GM10266 (cell line): ENCODE measurements at regions not wholly inside any gene's neighbourhood (a gene's known extent, or its start where the extent isn't known, plus 50 kb on each side); places are given as distances from the start of the nearest gene placed in this dataset.

Experiments
- DNase-seq: peaks from one replicate; pipeline ENCODE4 v3.0.0; 2012; ENCODE audit errors: extremely low spot score
- TF ChIP-seq, protein P1 (sequence below): IDR thresholded peaks from 2 replicates; pipeline ENCODE4 v1.5.1; 2012; ENCODE audit warnings: mild to moderate bottlenecking, low read depth; ENCODE audit not compliant: control insufficient read depth, insufficient read depth; ENCODE audit errors: missing control alignments

DNA sequence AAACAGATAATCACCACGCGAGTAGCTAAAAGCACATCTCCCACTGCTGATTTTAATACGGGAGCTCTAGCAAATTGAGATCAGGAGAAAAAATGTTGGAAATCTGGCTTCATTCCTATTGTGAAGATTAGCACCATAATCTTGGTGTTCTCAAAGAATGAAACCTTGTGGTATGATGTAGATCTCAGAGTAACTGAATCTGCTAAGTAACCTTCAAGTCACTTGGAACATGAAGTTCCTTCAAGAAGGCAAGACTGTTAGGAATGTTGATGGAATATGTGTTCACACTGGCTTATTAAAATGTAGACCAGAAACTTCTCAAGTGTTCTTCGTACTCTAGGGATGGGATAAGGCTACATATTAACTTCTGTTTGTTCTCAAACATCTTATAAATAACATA is 117.4 kb upstream of the CHRM3 start:
- no peak for DNase-seq
- TF ChIP-seq, protein P1, sequence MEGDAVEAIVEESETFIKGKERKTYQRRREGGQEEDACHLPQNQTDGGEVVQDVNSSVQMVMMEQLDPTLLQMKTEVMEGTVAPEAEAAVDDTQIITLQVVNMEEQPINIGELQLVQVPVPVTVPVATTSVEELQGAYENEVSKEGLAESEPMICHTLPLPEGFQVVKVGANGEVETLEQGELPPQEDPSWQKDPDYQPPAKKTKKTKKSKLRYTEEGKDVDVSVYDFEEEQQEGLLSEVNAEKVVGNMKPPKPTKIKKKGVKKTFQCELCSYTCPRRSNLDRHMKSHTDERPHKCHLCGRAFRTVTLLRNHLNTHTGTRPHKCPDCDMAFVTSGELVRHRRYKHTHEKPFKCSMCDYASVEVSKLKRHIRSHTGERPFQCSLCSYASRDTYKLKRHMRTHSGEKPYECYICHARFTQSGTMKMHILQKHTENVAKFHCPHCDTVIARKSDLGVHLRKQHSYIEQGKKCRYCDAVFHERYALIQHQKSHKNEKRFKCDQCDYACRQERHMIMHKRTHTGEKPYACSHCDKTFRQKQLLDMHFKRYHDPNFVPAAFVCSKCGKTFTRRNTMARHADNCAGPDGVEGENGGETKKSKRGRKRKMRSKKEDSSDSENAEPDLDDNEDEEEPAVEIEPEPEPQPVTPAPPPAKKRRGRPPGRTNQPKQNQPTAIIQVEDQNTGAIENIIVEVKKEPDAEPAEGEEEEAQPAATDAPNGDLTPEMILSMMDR, result no peak

DNA sequence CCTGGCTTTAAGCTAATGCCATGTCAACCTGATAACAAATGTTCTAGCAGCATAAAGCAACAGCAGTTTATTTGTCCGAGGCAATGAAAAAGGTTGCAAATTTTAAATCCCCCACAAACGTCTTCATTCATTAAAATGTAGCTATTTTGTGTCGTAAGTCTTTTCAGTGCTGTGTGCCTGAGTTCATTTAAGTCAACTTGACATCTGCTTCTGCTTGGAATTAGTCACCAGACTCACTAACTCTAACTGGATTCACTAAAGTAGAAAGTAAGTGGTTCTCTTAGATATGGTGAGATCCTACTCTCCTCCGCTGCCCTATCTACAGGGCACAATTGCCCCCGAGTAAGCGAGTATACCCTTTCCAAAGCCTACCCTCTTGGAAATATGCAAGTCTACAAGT is 118.4 kb upstream of the CHRM3 start:
- TF ChIP-seq, protein P1, result no peak
- no peak for DNase-seq

DNA sequence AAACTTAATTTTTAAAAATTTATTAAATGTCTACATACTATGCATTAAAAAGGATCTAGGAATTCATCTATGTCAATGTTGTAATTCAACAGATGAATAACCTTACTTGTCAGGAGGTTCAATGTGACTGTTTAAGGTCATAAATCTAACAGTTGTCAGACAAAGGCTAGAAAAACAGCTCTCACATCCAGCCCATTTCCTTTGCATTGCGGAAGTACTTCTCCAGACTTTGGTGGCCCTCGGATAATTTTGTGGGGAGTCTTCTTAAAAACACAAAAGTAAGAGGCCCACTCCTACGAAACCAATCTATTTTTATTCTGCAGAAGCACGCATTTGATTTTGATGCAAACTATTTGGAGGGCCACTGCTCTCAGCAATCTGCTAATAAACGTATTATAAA is 122.6 kb upstream of the CHRM3 start:
- no peak for DNase-seq
- TF ChIP-seq, protein P1, result no peak

DNA sequence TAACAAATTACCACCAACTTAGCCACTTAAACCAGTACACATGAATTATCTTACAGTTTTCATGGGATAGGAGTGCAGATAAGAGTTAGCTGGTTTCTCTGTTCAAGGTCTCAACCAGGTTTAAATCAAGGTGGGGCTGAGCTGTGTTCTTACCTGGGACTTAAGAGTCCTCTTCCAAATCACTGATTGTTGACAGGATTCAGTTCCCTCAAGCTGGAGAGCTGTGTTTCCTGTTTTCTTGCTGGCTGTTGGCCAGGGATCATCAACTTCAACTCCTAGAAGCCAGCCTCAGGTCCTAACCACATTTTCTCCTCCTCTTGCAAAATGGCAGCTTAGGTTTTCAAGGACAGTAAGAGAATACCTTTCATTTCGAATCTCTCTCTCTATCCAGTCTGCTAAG is 123.8 kb upstream of the CHRM3 start:
- TF ChIP-seq, protein P1, result no peak
- DNase-seq, result no peak

DNA sequence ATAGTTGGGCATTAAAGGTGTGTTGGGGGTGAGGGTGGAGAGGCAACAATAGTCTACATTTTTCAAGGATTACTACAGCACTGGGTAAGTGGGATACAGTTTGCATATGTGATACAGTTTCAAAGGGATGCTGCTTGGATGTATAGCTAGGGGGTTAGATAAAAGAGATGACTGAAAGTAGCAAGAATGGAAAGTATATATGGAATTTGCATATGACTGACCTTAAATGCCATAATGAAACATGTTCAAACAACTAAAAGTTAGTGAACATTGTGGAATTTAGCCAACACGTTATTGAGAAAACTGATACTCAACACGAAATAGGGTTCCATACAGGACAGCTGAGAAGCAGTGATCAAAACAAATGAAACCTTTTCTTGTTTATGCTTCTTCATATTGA is 124.8 kb upstream of the CHRM3 start:
- TF ChIP-seq, protein P1, result no peak
- no peak for DNase-seq

DNA sequence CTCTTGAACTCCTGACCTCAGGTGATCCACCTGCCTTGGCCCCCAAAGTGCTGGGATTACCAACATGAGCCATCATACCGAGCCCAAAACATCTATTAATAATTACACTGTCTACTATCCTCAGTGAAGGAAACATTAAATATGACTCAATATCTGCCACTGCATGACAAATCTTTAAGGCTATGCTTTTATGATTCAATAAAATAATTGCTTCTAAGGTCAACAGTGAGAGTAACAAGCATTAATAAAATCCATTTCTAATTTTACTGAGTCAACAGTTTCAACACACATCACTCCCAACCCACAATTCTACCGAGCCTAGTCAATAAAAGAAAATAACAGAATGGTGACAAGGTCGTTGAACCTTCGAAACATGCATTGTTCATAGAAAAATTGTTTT is 125.5 kb upstream of the CHRM3 start:
- TF ChIP-seq, protein P1, result no peak
- DNase-seq, result no peak

DNA sequence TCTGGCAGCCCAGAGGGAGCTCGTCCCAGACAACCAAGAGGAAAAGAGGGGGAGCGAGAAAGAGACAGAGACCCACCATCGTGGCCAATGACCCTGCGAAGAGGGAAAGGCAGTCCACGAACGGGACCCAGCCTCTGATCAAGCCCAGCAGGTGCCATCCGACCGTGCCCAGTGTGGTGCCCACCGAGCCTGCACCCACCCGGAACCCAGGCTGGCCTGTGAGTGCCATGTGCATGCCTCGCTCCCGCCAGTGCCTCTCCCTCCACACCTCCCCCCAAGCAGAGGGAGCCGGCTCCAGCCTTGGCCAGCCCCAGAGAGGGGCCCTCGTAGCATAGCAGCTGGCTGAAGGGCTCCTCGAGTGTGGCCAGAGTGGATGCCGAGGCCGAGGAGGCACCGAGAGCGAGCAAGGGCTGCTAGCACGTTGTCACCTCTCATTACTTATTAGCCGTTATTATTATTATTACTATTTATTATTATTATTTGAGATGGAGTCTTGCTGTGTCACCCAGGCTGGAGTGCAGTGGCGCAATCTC is 130.7 kb upstream of the CHRM3 start:
- TF ChIP-seq, protein P1, result no peak
- DNase-seq, result no peak
